Body of pancreas (tissue), 4 donors: ENCODE measurements at regions not wholly inside any gene's neighbourhood (a gene's known extent, or its start where the extent isn't known, plus 50 kb on each side); places are given as distances from the start of the nearest gene placed in this dataset. TPM values are rescaled to one million over a fixed set of nuclear protein-coding genes. Genes with fewer than 3 reads are reported as not detected.

Source experiments
- ATAC-seq: fragments of 150-250 bp; one replicate; pipeline ENCODE4 v1.9.1; 2016
- DNase-seq, 4 donors: peaks; one replicate each; pipeline ENCODE4 v3.0.0-alpha.2; 2019
- H3K27ac ChIP-seq, 4 donors: fragments of 200-600 bp; sonication (generic); 1 replicate in 3 of 4; 2 replicates in 1 of 4; pipeline versions ENCODE4 v1.5.1 to v1.6.1; 2016 to 2019; ENCODE audit warnings: mild to moderate bottlenecking in 1 of 4, mixed read lengths in 1 of 4, moderate library complexity in 1 of 4
- H3K27me3 ChIP-seq, 2 donors: fragments of 200-600 bp; sonication (generic); one replicate each; pipeline ENCODE4 v1.6.0; 2016; ENCODE audit warnings: mild to moderate bottlenecking in 1 of 2
- H3K36me3 ChIP-seq, 2 donors: fragments of 200-600 bp; sonication (generic); replicated peaks in 1 of 2; 2 replicates each; pipeline ENCODE4 v1.5.1; 2016; ENCODE audit warnings: low read depth in 2 of 2; ENCODE audit not compliant: insufficient read depth in 1 of 2
- H3K4me1 ChIP-seq: fragments of 200-600 bp; sonication (generic); one replicate; pipeline ENCODE4 v1.6.0; 2016
- H3K4me3 ChIP-seq, 2 donors: fragments of 200-600 bp; sonication (generic); 1 replicate in 1 of 2; 2 replicates in 1 of 2; pipeline ENCODE4 v1.5.1; 2016 to 2019
- H3K9me3 ChIP-seq, 3 donors: fragments of 200-600 bp; sonication (generic); 1 replicate in 2 of 3; 2 replicates in 1 of 3; pipeline ENCODE4 v1.5.1; 2016
- POLR2A ChIP-seq, 3 donors: fragments of 450-650 bp; IDR thresholded peaks; one replicate each; pipeline ENCODE4 v1.6.1; 2016; ENCODE audit warnings: antibody characterized with exemption in 3 of 3, mild to moderate bottlenecking in 2 of 3
- WGBS, 2 donors: methylation state at CpG; one replicate each; pipeline ENCODE4 v1.1.5; 2017; 5-methylcytosine and 5-hydroxymethylcytosine counted together
- intact Hi-C: fragments of 100-400 bp; cut with DNase I; formaldehyde crosslinking; loops from one replicate; pipeline ENCODE4 v1.15.1; 2023
- small RNA-seq: library from RNA; depleted of rRNA; stranded (forward); fragments of <200 nt; gene quantifications from one replicate; pipeline ENCODE3, GENCODE V24; 2016
- TF ChIP-seq, protein P1 (sequence below), 7 experiments: fragments of 450-650 bp in 4 of 7; fragments of 200-600 bp in 3 of 7; sonication (generic) in 3 of 7; IDR thresholded peaks; one replicate each; pipeline ENCODE4 v1.5.1; 2016 to 2019; ENCODE audit warnings: antibody characterized with exemption in 7 of 7

DNA sequence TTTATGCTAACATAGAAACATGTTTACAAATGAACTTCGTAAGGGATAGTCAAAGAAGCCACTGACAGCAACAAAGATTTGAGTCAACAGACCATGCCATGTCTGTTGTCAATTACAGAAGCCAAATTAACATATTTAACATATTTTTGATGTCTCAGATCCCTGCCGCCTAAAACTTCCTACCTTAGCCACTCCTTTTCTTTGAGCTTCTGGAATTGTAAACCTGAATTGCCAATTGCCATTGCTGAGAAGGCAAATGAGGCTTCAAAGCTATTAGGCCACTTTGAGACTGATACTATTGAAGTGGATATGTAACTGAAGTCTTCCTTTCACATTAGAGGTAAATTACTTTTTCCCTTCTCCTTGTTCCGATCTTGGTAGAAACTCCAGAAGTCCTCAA, 66.0 kb upstream of the DSEL start:
- 36 to 49% methylated on average over 3 of the region's 3 CpGs for WGBS, 2 donors
- no peaks in the 10 kb centered on the region for H3K9me3 ChIP-seq
- no peaks in the 10 kb centered on the region for H3K4me1 ChIP-seq
- no peak for DNase-seq
- no peak overlapping the region for H3K4me3 ChIP-seq
- no peak overlapping the region for H3K27ac ChIP-seq
- no peaks in the 10 kb centered on the region for H3K36me3 ChIP-seq
- intact Hi-C loops: no loop called here
- H3K27me3 ChIP-seq: no peaks in the 10 kb centered on the region
- no peak for ATAC-seq
- TF ChIP-seq, protein P1, sequence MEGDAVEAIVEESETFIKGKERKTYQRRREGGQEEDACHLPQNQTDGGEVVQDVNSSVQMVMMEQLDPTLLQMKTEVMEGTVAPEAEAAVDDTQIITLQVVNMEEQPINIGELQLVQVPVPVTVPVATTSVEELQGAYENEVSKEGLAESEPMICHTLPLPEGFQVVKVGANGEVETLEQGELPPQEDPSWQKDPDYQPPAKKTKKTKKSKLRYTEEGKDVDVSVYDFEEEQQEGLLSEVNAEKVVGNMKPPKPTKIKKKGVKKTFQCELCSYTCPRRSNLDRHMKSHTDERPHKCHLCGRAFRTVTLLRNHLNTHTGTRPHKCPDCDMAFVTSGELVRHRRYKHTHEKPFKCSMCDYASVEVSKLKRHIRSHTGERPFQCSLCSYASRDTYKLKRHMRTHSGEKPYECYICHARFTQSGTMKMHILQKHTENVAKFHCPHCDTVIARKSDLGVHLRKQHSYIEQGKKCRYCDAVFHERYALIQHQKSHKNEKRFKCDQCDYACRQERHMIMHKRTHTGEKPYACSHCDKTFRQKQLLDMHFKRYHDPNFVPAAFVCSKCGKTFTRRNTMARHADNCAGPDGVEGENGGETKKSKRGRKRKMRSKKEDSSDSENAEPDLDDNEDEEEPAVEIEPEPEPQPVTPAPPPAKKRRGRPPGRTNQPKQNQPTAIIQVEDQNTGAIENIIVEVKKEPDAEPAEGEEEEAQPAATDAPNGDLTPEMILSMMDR (IDR thresholded peaks at IDR 0.05): no peak
- TF ChIP-seq POLR2A (IDR thresholded peaks at IDR 0.05): no peak

DNA sequence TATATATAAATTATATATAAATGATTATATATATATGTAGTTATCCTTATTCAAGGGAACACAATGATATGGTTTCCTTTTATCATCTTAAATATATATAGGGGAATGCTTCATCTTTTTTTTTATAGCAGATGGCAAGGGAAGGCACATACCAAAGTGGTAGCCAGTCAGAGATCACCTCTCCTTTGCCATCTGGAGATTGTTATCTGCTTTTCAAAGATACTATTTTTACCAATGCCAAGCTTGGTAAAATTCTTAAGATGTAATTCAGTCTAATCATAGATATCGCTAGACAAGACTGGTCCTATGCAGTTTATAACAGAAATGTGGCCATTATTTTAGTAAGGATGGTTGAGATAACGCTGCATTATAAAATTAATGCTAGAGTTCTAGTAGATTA, 64.7 kb upstream of the DSEL start:
- Histone ChIP-seq H3K27ac (no peak overlapping the region), H3K36me3 (no peaks in the 10 kb centered on the region), H3K9me3 (no peaks in the 10 kb centered on the region), H3K27me3 (no peaks in the 10 kb centered on the region), H3K4me3 (no peak overlapping the region), H3K4me1 (no peaks in the 10 kb centered on the region)
- 80% methylated on average over 2 of the region's 2 CpGs for WGBS, 2 donors
- ATAC-seq (no peak), DNase-seq (no peak)
- intact Hi-C loops: no loop called here
- TF ChIP-seq POLR2A (IDR thresholded peaks at IDR 0.05): no peak
- TF ChIP-seq, protein P1 (IDR thresholded peaks at IDR 0.05): no peak

DNA sequence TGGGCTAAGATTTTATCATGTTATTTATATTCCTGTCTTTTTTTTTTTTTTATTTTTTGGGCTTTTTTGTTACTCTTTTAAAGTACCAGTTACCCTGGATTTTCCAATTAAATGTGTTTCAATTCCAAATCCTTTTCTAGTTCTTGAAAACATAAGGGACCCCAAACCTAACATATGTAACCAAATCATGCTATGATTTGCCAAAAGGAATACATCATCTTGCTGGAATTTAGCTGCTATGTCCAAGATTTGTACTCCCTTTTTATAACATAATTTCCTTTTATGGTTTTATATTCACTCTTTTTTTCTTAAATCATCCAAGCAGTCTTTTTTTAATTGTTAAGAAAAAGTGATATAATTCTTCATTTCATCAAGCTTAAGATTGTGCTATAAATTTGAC, 60.9 kb upstream of the DSEL start:
- intact Hi-C loops: no loop called here
- H3K4me3 ChIP-seq: no peak overlapping the region
- no peaks in the 10 kb centered on the region for H3K9me3 ChIP-seq
- no peaks in the 10 kb centered on the region for H3K4me1 ChIP-seq
- H3K27ac ChIP-seq: no peak overlapping the region
- ATAC-seq: no peak
- no peak for TF ChIP-seq POLR2A (IDR thresholded peaks at IDR 0.05)
- TF ChIP-seq, protein P1 (IDR thresholded peaks at IDR 0.05): no peak
- no peaks in the 10 kb centered on the region for H3K36me3 ChIP-seq
- DNase-seq: no peak
- no peaks in the 10 kb centered on the region for H3K27me3 ChIP-seq

DNA sequence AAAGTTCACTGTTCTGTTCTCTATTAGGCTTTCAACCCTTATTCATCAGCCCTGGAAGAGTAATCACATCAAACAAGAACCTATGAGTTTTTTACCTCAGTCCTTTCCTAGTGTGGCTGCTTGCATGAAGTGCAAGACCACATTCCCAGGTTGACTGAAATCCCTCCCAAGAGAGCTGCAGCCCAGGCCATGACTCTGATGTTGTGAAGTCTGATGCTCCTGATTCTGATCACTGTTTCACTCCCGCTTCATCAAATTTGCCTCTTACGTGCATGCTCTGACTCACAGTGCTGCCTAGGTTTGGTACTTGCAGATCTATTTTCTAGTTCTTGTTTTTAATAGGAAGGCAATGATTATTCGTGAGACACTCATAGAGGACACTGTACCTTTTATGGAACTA, 58.2 kb upstream of the DSEL start:
- WGBS, 2 donors: 73 to 80% methylated on average over 3 of the region's 3 CpGs

DNA sequence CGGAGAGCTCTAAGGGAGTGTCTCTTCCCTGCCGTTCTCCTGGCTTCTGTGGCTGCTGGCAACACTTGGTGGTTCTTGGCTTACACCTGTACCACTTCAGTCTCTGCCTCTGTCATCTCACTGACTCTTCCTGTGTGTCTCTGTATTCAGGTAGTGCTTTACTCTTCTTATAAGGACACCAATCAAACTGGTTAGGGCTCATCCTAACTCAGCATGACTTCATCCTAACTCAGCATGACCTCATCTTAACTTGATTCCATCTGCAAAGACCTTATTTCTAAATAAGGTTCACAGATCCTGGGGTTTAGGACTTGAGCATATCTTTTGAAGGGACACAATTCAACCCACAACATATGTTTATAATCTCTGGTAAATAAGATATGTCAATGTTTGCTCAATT, 51.6 kb upstream of the DSEL start:
- no peaks in the 10 kb centered on the region for H3K36me3 ChIP-seq
- H3K4me3 ChIP-seq: no peak overlapping the region
- H3K27me3 ChIP-seq: no peaks in the 10 kb centered on the region
- no peaks in the 10 kb centered on the region for H3K9me3 ChIP-seq
- no peak for DNase-seq
- intact Hi-C loops: no loop called here
- H3K27ac ChIP-seq: no peak overlapping the region
- TF ChIP-seq, protein P1 (IDR thresholded peaks at IDR 0.05): no peak
- TF ChIP-seq POLR2A (IDR thresholded peaks at IDR 0.05): no peak
- H3K4me1 ChIP-seq: no peaks in the 10 kb centered on the region
- ATAC-seq: no peak
- WGBS, 2 donors: 61 to 74% methylated on average over 2 of the region's 2 CpGs

More for the DNA sequence above, 58.2 kb upstream of the DSEL start:
- no peaks in the 10 kb centered on the region for H3K36me3 ChIP-seq
- no peaks in the 10 kb centered on the region for H3K4me1 ChIP-seq
- intact Hi-C loops: no loop called here
- H3K9me3 ChIP-seq: no peaks in the 10 kb centered on the region
- no peak for DNase-seq
- no peak for TF ChIP-seq POLR2A (IDR thresholded peaks at IDR 0.05)
- TF ChIP-seq, protein P1 (IDR thresholded peaks at IDR 0.05): no peak
- H3K4me3 ChIP-seq: no peak overlapping the region
- no peak overlapping the region for H3K27ac ChIP-seq
- no peak for ATAC-seq
- H3K27me3 ChIP-seq: no peaks in the 10 kb centered on the region

Small RNA genes lying in the stretch of these regions (small RNA-seq; reads per million reads assigned to genes)
- not detected for gene AC067819.1
